H54 (cell line): ENCODE measurements at regions not wholly inside any gene's neighbourhood (a gene's known extent, or its start where the extent isn't known, plus 50 kb on each side); places are given as distances from the start of the nearest gene placed in this dataset.
"Not testable (repeated sequence)": the region's sequence is repeated elsewhere in the genome, so short reads cannot be mapped to it uniquely, and the experiment has no call there.

Experiments
- DNase-seq: peaks from one replicate; pipeline ENCODE4 v3.0.0; 2011; ENCODE audit warnings: low spot score, mixed read lengths; ENCODE audit not compliant: insufficient read length
- FAIRE-seq: peaks from 3 replicates; lab custom pipeline; 2011; peaks lifted over from hg19 to GRCh38; lab: Jason Lieb, UNC
- POLR2A ChIP-seq: IDR thresholded peaks from 2 replicates; pipeline ENCODE4 v1.6.1; 2011; ENCODE audit warnings: low read depth, mild to moderate bottlenecking, low read length

DNA sequence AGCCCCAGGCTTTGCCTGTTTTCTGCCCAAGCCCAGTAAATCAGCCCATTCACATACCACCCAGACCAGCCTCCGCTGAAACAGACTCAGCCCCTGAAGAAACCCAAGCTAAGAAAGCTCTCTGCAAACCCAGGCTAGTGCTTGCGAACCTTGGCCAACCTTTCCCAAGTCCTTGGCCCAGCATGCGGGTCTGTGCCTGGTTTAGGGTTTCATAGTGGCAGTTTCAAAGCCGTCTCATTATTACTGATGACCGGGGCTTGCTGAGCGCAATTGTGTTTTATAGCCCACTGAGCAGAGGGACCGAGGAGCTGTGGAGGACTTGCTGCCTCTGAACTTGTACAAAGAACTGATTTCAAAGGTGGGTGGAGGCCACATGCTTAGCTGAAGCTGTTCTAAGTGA, 584.3 kb downstream of the BNC2 start:
- DNase-seq (no peak), FAIRE-seq (no peak)
- no peak for TF ChIP-seq POLR2A

DNA sequence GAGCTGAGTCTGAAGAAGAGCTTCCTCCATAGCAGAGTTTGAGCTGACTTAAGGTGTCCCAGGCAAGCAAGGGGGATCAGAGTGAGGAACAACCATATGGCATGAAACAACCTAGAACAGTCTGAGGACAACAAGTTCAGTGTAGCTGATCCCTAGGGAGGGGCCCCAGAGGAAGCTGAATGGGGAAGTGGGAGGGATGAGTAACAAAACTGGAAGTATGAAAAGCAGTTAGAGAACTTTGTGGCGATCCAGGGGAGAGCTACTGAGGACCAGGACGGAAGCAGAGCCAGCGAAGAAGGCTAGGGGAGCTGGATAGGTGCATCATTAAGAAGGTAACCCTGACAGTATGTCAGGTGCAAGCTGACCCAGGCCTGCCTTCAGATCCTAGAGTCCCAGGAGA, 580.8 kb downstream of the BNC2 start:
- DNase-seq (no peak), FAIRE-seq (no peak)
- no peak for TF ChIP-seq POLR2A

DNA sequence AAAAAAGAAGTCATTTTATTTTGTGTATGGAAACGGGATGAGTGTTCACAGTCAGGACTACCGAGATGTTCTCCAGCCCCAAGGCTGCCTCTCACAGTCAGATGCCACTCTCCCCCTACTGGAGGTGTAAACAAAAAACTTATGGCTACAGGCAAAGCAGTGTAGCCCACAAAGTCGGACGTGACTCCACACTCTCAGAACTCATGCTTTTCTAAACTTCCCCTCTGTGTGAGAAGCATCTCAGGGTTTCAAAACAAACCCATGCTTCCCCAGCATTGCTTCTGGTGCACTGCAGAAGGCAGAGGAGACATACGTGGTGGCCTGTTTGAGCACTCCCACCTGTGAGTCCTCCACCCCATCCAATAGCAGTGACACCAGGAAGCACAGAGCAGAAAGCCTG, 580.3 kb downstream of the BNC2 start:
- DNase-seq (no peak), FAIRE-seq (no peak)
- no peak for TF ChIP-seq POLR2A

- FAIRE-seq = no peak
- no peak for TF ChIP-seq POLR2A
- no peak for DNase-seq
Measured at GRCh38 chr9:16291921-16292320, 578.5 kb downstream of the BNC2 start.

- TF ChIP-seq POLR2A = no peak
- no peak for FAIRE-seq
- no peak for DNase-seq
Measured at GRCh38 chr9:16293610-16294009, 576.9 kb downstream of the BNC2 start.

GRCh38 chr9:16294133-16294770, 576.2 kb downstream of the BNC2 start:
- DNase-seq (no peak), FAIRE-seq (no peak)
- no peak for TF ChIP-seq POLR2A

- FAIRE-seq, DNase-seq: not testable (repeated sequence)
Measured at GRCh38 chr9:16294940-16295339, 575.5 kb downstream of the BNC2 start.

DNA sequence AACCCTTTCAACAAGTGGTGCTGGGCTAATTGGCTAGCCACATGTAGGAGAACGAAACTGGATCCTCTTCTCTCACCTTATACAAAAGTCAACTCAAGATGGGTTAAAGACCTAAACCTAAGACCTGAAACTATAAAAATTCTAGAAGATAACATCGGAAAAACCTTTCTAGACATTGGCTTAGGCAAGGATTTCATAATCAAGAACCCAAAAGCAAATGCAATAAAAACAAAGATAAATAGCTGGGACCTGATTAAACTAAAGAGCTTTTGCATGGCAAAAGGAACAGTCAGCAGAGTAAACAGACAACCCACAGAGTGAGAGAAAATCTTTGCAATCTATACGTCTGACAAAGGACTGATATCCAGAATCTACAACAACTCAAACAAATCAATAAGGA, 571.1 kb downstream of the BNC2 start:
- not testable (repeated sequence) for FAIRE-seq, DNase-seq

- FAIRE-seq (no peak), DNase-seq (no peak)
- TF ChIP-seq POLR2A = no peak
Measured at GRCh38 chr9:16303506-16303905, 567.0 kb downstream of the BNC2 start.

DNA sequence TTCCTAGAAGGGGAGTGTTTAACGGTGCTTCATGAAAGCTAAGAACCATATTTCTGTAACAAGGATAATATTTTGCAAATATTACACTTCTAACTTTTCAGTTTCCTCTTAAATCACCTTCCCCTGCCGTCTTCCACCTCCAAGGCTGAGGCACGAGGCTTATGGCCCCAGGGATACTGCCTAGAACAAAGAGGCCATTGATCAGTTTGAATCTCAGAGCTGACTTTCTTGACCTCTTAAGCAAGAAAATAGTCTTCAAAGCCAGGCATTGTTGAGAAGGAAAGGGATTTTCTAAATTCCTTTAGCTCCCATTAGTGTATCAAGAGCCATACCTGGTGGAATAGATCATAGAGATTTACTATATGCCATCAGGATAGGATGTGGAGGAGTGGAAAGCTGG, 566.2 kb downstream of the BNC2 start:
- FAIRE-seq (no peak), DNase-seq (no peak)
- no peak for TF ChIP-seq POLR2A

DNA sequence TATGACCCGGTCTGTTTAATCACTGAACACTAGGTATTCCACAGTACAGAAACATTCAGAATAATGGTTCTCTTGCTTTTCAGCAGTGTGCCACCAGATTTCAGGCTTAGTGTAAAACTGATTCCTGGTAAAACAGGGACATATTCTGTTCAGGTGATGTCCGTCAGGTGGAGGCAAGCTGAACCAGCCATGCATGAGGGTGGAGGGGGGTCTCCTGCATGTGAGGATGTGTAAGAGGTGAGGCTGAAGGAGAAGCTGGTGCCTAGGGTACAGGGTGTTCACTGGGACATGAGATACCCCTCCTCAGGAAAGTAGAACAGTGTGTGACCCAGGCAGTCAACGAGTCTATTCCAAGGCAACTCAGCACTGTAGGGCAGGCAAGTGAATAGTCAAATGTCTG, 563.9 kb downstream of the BNC2 start:
- FAIRE-seq (peak; percentile 43), DNase-seq (no peak)
- no peak for TF ChIP-seq POLR2A

DNA sequence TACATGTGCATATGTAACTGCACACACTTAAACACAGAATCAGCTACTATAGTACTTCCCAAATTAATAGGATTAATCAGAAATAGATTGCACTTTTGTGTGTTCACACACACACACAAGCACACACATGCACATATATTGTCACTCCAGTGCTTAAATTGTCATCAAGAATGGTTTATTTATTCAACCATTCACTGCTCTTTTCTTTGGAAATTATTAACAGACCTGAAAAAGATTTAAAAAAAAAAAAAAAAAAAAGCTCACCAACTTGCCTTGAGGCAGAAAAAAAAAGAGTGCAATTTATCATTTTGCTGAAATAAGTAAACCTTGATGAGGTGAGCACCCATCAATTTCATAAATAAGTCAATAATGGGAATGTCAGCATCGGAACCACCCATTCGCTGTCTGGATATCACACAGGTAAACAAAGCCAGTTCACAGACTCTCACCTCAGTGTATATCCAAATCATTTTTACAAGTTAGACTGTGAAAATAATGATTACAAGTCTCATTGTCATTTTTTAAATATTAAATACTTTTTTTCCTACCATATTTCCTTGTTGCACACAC, 562.8 kb downstream of the BNC2 start:
- DNase-seq (no peak), FAIRE-seq (no peak)
- TF ChIP-seq POLR2A = no peak

DNA sequence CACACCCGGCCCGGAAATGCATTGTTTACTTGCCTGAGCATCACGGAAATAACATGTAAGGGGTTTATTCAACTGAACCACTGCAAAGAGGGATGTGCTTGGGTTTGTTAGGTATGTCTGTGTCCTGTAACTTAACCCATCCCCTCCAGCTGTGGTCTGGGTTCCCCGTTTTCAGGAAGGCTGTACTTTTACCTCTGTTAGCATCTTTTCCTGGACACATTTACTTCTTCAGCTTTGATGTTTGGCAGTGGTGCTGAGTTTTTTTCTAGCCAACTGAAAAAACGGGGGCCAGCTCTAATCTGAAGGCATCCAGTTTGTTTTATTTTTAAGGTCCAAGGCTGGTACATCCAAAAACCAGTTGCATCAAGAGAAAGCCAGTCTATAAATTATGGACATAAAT, 561.8 kb downstream of the BNC2 start:
- DNase-seq (no peak), FAIRE-seq (peak; percentile 27)
- no peak for TF ChIP-seq POLR2A

DNA sequence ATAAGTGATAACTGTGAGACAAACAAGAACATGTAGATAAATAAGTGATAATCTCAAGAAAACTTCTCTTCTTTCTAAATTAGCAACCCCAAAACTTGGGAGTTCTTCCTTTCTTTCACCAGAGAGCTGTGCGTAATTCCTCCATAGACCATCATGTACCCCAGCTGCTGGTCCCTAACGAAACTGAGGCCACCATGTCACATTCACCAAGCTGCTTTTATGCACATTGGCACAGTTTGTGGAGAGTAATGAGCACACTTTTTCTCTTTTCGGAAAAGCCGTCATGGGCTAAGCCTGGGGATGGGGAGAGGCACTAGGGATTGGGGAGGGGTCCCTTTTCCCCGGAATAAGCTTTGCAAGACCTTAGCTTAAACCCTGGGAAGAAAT, 561.4 kb downstream of the BNC2 start:
- FAIRE-seq = no peak
- TF ChIP-seq POLR2A = no peak
- no peak for DNase-seq

- no peak for FAIRE-seq
- TF ChIP-seq POLR2A = no peak
- DNase-seq = no peak
Measured at GRCh38 chr9:16309469-16310271, 560.8 kb downstream of the BNC2 start.
